GM12875 (cell line): ENCODE measurements at regions not wholly inside any gene's neighbourhood (a gene's known extent, or its start where the extent isn't known, plus 50 kb on each side); places are given as distances from the start of the nearest gene placed in this dataset.

ENCODE experiments used
- H3K4me3 ChIP-seq: one replicate; pipeline ENCODE4 v1.5.1; 2011; ENCODE audit warnings: low read depth, low read length, control low read depth
- CTCF ChIP-seq: IDR thresholded peaks from 2 replicates; pipeline ENCODE4 v1.5.1; 2011; ENCODE audit warnings: low read depth, mild to moderate bottlenecking, control low read depth, inconsistent platforms, low read length, moderate library complexity, borderline replicate concordance; ENCODE audit not compliant: insufficient read depth

GRCh38 chr20:41769592-41770018, 151.4 kb upstream of the CHD6 start:
- no peak overlapping the region for H3K4me3 ChIP-seq
- TF ChIP-seq CTCF: no peak

DNA sequence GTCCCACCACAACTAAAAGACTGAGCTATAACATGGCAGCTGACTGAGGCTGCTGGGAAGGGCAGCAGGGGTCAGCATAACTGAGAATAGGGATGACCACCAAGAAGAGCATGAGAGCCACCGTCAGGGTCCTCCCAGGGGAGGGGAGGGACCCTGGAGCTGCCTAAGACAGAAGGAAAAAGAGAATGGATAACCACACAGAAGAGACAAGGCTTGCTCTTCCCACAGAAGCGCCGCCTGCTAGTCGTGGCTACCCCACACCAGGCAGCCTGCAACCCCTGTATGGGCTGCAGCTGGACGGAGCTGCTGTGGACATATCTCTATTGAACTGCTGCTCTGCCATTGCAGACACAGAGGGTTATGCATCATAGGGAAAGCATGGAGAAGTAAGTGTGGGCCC, 132.0 kb upstream of the CHD6 start:
- TF ChIP-seq CTCF: no peak

DNA sequence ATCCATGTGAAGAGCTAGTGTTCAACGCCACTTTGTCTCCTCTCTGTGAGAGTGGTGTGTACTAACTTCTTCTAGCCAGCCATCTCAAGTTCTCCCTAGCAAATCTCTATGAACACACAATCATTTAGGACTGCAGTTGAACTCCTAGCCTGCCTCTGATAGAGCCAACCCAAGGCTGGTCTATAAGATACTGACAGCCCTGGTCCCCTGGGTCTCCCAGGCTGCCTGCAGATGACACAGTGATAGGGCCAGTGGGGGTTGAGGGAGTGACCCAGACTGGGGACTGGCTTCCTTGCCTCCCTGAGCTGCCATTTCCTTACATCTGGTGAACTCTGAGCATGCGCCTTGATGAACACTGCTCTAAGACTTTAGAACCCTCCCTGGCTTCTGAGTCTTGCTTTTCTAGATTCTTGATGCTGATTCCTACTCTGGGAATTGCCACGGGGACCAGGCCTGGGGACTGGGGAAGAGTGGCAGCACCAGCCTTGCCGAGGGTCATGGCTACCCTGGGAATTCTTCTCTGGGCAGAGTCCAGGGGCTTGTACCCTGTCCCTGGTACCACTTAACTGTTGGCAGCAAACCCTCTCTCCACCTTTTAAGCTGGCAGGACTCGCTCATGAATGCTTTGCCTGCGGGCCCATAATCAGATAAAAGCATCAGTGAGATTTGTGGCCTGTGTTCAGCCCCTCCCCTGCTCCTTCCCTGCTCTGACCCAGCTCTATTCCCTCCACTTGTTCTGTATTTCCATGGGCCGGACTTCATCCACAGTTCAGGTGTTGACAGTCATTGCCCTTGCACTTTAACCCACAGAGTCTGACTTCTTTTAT, 130.8 kb upstream of the CHD6 start:
- H3K4me3 ChIP-seq: no peak overlapping the region
- no peak for TF ChIP-seq CTCF

More for the DNA sequence above, 132.0 kb upstream of the CHD6 start:
- no peak overlapping the region for H3K4me3 ChIP-seq

DNA sequence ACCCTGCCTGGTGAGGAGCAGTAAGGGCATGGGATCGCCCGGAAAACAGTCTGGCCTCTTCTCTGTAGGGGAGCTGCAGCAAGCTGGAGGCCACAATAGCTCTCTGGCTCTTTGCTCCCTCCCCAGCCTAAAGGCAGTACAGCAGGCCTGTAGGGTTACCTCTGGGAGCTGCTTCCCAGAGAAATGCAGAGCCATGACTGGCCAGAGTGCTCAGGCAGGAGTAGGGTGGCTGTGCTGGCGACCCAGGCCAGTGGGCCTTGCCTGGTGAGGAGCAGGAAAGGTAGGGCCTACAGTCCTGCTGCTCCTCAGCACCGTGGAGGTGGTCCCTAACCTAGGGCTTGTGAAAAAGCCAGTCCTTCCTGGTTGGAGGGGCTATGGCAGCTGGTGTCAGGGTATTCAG, 129.9 kb upstream of the CHD6 start:
- H3K4me3 ChIP-seq: no peak overlapping the region
- TF ChIP-seq CTCF: no peak

DNA sequence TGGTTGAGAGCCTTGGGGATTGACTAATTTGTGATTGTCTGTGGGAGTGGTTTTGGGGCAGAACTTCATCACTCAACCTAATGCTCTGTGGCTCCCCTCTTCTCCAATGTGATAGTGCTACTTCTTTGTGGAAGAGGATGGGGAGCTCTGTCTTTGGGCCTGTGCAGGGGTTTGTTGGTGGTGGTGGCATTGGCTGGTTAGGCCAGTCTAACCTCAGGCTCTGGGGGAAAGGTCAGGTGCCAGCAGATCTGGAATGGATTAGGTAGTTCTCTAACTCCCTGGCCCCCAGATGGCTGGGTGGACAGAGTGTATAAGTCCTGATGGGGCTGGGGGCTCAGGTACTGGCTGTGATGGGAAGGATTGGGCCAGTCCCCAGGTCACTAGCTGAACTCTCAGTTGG, 129.0 kb upstream of the CHD6 start:
- no peak for TF ChIP-seq CTCF
- no peak overlapping the region for H3K4me3 ChIP-seq

DNA sequence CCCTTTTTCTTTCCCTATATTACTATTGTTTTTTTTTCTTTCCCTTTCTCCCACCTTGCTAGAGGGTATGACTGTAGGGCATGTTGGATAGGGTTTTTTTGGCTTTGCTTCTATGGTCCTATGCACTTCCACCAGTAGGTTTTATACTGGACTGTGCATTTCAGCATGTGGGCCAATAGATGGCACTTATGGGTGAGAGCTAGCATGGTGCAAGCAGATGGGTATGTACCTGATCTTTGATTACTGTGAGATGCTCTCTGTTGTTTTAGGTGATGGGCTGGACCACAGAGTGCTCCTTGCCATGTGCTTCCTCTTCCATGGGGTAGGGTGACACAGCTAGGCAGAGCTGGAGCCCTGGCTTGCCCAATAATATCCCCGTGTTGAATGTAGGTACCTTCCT, 128.5 kb upstream of the CHD6 start:
- no peak overlapping the region for H3K4me3 ChIP-seq
- TF ChIP-seq CTCF: 0 out of 2 replicates have a peak, but pooled peaks have one; percentile 6

GRCh38 chr20:41738604-41739206, 120.5 kb upstream of the CHD6 start:
- peak; percentile 90 for TF ChIP-seq CTCF
- no peak overlapping the region for H3K4me3 ChIP-seq
